GM18867 (cell line): ENCODE measurements at regions not wholly inside any gene's neighbourhood (a gene's known extent, or its start where the extent isn't known, plus 50 kb on each side); places are given as distances from the start of the nearest gene placed in this dataset.
A peak's percentile ranks its signal among the peaks of the same experiment; 100 is the strongest.
"Not testable (repeated sequence)": the region's sequence is repeated elsewhere in the genome, so short reads cannot be mapped to it uniquely, and the experiment has no call there.

Source experiments
- ATAC-seq: cut with Tn5 transposase; IDR thresholded peaks from one replicate; pipeline ENCODE4 v1.9.1; 2021; ENCODE audit warnings: mild to moderate bottlenecking, moderate library complexity; ENCODE audit not compliant: unreplicated experiment

- ATAC-seq: no peak
Observed at GRCh38 chr18:6521803-6522418, 107.2 kb upstream of the L3MBTL4 start.

GRCh38 chr18:6525604-6526003 lies 110.9 kb upstream of the L3MBTL4 start:
- no peak for ATAC-seq

- peak; percentile 79 for ATAC-seq
Observed at GRCh38 chr18:6537475-6537874, 122.8 kb upstream of the L3MBTL4 start.

GRCh38 chr18:6541131-6541679 lies 126.5 kb upstream of the L3MBTL4 start:
- ATAC-seq: not testable (repeated sequence)

GRCh38 chr18:6542296-6542695 lies 127.6 kb upstream of the L3MBTL4 start:
- ATAC-seq: no peak

- ATAC-seq: no peak
Observed at GRCh38 chr18:6543330-6543908, 128.7 kb upstream of the L3MBTL4 start.

- ATAC-seq: no peak
Observed at GRCh38 chr18:6546229-6546628, 131.5 kb upstream of the L3MBTL4 start.

- ATAC-seq: no peak
Observed at GRCh38 chr18:6547476-6547875, 132.8 kb upstream of the L3MBTL4 start.

- no peak for ATAC-seq
Observed at GRCh38 chr18:6553234-6553900, 138.7 kb upstream of the L3MBTL4 start.

GRCh38 chr18:6557057-6557769 lies 142.5 kb upstream of the L3MBTL4 start:
- ATAC-seq: no peak

GRCh38 chr18:6557770-6558248 lies 143.1 kb upstream of the L3MBTL4 start:
- ATAC-seq: no peak

- no peak for ATAC-seq
Observed at GRCh38 chr18:6558446-6559156, 143.9 kb upstream of the L3MBTL4 start.

GRCh38 chr18:6559296-6559695 lies 144.6 kb upstream of the L3MBTL4 start:
- no peak for ATAC-seq

- ATAC-seq: no peak
Observed at GRCh38 chr18:6561016-6561415, 146.3 kb upstream of the L3MBTL4 start.

GRCh38 chr18:6561420-6561861 lies 146.7 kb upstream of the L3MBTL4 start:
- no peak for ATAC-seq

GRCh38 chr18:6561862-6562291 lies 147.2 kb upstream of the L3MBTL4 start:
- no peak for ATAC-seq

- no peak for ATAC-seq
Observed at GRCh38 chr18:6563896-6564295, 149.2 kb upstream of the L3MBTL4 start.

GRCh38 chr18:6564950-6565814 lies 150.5 kb upstream of the L3MBTL4 start:
- ATAC-seq: no peak

- no peak for ATAC-seq
Observed at GRCh38 chr18:6565815-6566081, 151.0 kb upstream of the L3MBTL4 start.
